ENCODE measurements at regions not wholly inside any gene's neighbourhood (a gene's known extent, or its start where the extent isn't known, plus 50 kb on each side); places are given as distances from the start of the nearest gene placed in this dataset.

DNA sequence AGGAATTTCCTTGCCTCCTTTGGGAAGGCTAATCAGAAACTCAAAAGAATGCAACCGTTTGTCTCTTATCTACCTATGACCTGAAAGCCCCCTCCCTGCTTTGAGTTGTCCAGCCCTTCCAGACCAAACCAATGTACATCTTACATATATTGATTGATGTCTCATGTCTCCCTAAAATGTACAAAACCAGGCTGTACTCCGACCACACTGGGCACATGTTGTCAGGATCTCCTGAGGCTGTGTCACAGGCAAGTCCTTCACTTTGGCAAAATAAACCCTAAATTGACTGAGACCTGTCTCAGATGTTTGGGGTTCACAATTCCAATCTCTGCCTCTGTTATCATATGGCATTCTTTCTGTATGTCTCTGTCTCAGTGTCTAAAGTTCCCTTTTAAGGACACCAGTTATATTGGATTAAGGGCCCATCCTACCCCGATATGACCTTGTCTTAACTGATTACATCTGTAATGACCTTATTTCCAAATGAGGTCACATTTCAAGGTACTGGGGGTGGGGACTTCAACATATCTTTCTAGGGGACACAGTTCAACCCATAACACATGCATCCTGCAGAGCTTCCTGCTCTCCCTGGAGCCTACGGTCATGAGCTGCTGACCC lies 513.5 kb upstream of the JARID2 start:
- TF ChIP-seq, protein P1, sequence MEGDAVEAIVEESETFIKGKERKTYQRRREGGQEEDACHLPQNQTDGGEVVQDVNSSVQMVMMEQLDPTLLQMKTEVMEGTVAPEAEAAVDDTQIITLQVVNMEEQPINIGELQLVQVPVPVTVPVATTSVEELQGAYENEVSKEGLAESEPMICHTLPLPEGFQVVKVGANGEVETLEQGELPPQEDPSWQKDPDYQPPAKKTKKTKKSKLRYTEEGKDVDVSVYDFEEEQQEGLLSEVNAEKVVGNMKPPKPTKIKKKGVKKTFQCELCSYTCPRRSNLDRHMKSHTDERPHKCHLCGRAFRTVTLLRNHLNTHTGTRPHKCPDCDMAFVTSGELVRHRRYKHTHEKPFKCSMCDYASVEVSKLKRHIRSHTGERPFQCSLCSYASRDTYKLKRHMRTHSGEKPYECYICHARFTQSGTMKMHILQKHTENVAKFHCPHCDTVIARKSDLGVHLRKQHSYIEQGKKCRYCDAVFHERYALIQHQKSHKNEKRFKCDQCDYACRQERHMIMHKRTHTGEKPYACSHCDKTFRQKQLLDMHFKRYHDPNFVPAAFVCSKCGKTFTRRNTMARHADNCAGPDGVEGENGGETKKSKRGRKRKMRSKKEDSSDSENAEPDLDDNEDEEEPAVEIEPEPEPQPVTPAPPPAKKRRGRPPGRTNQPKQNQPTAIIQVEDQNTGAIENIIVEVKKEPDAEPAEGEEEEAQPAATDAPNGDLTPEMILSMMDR (IDR thresholded peaks at IDR 0.05 in 4 of 5, conservative IDR thresholded peaks at IDR 0.05 in 1 of 5): no peak
- no peak for TF ChIP-seq POLR2A (IDR thresholded peaks at IDR 0.05)
